Stromal cell of bone marrow (primary cell): ENCODE measurements at regions not wholly inside any gene's neighbourhood (a gene's known extent, or its start where the extent isn't known, plus 50 kb on each side); places are given as distances from the start of the nearest gene placed in this dataset.
"Not testable (repeated sequence)": the region's sequence is repeated elsewhere in the genome, so short reads cannot be mapped to it uniquely, and the experiment has no call there.

Experiments used
- DNase-seq: peaks from one replicate; pipeline ENCODE4 v3.0.0-alpha.2; 2012; ENCODE audit warnings: low read depth

DNA sequence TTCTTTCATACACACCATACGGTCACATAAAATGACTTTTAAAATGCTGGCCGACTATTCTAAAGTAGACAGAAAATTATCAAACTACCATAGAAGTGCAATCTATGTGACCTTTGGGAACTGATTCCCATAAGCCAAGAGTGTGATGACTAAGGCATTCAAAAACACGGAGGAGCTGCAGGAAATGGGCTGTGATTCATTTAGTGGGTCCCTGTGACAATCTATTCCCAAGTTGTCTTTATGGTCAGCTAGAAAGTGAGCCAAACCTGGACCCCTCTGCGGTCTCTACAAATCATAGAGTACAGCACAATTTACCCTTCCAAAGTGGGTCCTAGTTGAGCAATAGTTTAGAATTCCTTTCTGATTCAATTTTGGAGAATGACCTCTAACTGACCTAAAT lies 251.5 kb upstream of the CBLB start:
- DNase-seq, result peak; percentile 66

DNA sequence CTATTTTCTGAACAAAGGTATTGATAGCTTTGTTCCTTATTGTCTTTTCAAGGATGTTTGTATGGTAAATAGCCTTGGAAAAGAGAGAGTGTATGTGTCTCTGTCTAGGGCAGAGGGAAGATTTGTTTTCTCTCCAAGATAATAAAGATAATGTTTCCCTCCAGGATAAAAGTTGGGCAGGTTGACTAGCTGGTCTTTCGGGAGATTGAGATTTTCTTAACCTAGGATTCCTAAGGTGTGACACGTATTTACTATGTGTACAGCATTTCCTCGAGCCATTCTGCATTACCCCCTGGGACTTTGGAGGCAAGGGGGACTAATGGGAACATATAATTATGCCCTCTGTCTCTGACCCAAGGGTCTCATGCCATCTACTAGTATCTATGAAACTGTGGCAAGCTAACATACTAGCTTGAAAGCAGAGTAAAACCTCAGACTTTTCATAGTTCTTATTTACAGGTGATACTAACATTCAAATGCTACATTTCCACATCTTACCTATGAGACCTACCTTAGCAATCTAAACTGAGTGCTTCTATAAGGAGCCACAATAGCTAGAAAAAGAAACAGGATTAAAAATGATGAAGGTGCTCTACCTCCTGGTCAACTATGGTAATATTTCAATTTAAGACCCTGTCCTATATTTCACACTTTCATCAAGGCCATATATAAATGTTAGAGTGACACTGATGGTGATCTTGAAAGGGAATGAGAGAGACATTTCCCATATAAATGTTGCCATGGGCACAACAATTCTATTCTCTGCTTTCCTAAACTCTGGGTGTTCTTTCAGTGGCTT lies 252.9 kb upstream of the CBLB start:
- DNase-seq, result no peak

DNA sequence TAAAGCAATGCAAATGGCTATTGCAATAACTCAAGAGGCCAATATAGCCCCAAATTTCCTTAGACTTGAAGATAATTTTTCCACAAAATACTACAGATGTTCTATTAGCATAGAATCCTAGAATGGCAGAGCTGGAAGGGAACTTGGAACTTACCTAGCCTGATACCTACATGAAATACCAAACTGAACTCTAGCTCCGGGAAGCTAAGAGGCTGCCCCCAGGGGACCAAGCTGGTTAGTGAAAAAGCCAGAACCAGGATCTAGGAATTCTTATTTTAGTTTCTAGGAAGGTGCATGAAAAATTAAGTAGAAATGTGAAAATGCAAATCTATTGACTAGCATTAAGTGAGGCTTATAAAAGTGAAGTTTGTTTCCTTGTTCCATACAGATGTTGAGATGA lies 256.0 kb upstream of the CBLB start:
- DNase-seq, result no peak

DNA sequence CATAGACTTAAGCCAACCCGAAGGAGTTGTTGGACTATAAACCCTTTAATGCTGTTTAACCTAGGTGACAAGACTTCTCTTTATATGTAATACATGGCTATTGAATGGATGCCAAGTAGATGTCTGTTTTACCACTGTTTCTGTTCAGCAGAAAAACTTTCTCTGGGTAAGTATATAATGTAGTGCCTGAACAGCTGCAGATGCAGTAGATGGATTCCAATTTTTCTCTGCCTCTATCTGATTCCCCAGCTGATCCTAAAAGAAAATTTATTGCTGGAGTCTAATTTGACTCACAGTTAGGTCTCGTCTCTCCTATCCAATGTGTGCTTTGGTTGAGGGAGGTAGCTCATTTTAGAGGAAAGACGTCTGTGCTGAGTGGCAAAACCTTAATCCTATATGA lies 256.5 kb upstream of the CBLB start:
- DNase-seq, result no peak

DNA sequence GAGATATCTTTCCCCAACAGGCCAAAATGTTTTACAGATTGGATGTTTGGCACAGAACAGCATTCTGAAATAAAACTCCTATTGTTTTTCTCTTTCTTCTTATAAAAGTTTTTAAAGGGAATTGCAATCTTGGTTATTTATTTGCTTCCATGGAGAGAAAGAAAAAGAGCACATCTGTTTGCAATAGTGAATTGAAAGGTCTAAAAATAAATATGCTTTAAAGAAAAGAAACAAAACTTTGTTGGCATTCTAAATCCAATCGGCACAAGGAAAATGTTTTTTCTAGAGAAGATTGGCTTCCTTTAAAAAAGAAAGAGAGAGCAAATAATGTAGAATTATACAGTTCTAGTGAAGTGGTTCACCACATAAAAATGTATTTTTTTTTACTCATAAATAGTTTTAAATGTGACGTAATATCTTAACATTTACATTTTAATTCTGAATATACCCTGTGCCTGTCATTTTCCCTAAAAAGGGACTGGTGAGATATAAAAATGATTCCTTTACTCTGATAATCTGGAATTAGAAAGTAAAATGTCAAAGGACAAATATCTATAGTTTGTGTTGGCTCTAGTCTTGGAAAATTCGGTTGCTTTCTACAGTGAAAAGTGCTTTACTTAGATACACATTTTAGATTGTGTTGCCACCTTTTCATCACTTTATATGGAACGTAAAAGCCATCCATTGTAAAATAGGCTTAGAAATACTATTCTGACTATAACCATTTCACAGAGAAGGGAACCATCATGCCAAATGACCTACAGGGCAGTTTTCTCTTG lies 257.4 kb upstream of the CBLB start:
- DNase-seq, result no peak

DNA sequence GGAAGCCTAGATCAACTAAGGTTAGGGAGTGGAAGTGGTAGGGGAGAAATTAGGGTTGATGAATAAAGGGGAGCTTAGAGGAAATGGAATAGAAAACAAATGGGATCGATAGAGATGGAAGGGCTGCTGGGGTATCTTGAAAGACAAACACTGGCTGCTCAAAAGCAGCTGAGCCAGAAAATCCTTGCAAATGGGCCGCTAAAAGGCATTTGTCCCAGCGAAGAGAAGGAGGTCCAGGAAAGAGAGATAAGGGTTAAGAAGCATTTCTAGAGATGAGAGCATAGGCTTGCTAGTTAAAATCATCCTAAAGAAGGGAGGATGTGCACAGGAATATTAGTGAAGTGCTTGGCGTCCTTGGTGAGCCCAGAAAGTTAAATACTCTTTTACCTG lies 258.0 kb upstream of the CBLB start:
- no peak for DNase-seq

DNA sequence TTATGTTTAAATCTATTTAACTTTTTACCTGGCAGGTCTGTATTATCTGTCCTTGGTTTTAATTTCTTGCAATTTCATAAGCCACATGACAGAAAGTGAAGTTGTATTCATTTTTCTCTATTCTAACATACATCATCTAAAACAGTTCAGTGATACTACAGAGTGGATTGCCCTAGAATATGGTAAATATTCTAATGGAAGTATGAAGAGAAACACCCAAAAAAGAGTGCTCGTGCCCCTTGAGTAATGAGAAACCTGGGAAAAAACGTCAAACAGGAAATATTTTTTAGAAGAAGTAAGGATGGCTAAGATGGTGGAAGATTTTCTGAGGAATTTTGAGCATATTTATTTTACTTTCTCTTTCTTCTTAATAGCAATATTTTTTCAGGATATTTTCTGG lies 261.1 kb upstream of the CBLB start:
- no peak for DNase-seq

DNA sequence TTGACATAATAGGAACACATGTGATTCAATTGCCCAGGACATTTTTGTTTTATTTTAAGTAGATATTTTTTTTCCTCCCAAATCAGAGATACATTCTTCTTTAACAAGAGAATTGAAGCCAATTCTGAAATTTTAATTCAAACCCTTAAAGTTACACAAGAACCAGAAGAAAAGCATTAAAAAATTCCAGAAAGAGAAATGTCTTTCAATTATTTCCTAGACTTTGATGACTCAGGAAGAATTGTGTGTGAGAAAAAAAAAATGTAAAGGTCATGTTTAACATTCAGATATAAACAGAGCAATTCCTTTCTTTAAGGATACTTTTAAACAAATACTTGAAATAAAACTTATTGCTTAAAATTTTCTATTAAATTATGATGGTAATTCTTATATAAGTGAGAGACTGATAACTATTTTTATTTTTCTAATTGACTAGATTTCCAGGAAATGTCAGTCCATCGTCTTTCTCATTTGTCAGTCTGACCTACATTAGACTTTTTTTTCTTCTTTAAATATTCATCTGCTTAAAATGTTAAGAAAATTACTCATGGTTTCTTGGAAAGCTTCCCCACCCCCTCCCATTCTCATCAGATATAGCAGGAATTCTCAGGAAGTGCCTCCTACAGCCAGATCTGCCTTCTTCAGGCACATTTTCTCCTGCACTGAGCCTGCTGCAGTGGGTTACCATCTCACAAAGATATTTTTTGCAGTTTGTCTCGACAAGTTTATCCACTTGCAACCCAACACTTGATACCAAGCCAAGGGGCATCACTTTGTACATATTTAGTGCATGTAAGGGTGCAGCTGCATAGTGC lies 261.8 kb upstream of the CBLB start:
- DNase-seq, result peak; percentile 79

DNA sequence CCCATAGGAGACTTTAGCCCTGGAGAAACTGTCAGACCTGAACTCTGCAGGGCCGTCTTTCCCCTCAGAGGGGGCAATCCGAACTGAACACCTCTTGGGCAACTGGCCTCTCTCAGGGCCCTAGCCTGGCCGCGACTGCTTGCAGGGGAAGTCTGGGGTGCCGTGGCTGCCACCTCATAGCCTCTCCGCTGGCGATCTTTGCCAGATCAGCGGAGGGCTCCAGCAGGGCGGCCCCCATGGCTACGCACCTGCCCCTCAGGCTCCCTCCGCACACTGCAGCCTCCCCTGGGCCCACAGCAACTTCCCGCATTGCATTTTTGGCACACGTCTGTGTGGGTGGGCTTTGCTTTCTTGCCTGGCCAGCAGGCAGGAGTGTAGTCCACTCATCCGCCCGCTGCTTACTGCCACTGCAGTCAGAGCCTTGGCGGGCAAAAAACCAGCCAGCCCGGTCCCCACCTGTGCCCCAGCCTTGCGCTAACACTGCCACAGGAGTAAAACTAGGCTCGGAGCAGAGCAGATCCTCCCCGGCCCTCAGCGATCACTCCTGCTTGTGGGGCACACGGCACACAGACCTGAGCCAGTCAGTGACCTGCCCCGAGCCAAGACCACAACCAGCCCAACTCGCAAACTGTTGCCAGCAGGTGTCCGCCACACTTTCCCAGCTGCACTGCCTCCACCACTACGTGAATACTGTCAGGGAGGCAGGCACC lies 266.8 kb upstream of the CBLB start:
- DNase-seq, result no peak

DNA sequence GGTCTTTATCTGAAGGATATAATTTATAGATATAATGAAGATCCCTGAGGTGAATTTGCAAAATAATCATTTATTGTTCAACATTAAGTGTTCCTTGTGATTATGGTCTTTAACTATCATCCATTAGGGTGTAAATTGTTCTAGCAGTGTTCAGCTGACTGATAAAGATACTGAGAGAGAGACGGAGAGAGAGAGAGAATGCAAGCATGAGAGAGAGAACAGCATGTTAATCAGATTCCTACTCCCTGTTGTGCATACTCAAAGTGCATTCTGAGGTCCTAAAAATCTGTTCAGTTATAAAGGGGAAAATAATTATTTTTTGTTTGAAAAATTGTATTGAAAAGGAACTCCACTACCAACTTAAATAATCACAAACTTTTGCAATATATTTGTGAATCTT lies 271.0 kb upstream of the CBLB start:
- no peak for DNase-seq

DNA sequence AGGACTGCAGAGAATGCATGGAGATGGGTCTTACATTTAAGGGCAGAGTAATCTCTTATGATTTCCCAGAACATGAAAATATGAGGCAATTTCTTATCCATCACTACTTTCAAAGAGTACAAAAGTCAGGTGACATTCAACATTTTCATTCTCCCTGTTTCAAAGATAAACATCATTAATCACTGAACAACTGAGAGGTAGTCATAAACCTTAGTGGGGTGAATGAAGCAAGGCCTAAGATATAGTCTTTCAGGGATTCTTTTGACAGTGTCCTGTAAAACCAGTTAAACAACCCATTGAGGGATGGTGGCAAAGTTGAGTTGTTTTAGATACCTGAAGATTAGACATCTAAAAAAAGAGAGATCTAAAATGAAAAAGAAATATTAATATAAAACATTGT lies 271.6 kb upstream of the CBLB start:
- no peak for DNase-seq

DNA sequence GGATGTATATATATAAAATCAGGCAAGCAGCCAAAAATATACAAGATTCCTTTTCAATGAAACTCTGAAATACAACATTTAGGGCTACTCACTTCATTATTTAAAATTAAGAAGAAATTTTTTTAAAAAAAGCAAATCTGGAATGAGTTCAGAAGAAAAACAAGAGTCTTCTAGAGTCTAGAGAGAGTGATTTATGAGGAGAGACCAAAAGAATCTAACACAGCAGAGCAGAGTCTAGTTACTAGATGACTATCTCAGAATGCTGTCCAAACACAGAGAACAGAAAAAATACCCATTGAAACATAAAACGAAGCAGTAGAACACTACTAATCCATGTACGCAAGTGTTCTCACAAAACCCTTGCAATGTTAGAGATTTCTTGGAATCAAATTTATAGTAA lies 275.2 kb upstream of the CBLB start:
- DNase-seq, result no peak

DNA sequence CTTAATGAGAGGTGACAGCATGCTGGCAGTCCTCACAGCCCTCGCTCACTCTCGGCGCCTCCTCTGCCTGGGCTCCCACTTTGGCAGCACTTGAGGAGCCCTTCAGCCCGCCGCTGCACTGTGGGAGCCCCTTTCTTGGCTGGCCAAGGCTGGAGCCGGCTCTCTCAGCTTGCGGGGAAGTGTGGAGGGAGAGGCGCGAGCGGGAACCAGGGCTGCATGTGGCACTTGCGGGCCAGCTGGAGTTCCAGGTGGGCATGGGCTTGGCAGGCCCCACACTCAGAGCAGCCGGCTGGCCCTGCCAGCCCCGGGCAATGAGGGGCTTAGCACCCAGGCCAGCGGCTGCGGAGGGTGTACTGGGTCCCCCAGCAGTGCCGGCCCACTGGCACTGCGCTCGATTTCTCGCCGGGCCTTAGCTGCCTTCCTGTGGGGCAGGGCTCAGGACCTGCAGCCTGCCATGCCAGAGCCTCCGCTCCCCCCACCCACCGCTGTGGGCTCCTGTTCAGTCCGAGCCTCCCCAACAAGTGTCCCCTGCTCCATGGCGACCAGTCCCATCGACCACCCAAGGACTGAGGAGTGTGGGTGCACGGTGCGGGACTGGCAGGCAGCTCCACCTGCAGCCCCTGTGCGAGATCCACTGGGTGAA lies 279.7 kb upstream of the CBLB start:
- DNase-seq, result not testable (repeated sequence)

DNA sequence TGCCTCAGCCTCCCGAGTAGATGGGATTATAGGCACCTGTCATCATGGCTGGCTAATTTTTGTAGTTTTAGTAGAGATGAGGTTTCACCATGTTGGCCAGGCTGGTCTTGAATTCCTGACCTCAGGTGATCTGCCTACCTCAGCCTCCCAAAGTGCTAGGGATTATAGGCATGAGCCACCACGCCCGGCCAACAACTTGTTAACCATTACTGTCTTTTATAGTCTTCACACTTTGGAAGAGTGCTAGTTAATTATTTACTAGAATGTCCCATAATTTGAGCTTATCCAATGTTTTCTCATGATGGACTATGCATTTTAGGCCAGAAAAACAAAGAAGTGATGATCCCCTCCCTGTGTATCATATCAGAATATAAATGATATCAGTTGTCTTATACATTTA lies 288.6 kb upstream of the CBLB start:
- no peak for DNase-seq

DNA sequence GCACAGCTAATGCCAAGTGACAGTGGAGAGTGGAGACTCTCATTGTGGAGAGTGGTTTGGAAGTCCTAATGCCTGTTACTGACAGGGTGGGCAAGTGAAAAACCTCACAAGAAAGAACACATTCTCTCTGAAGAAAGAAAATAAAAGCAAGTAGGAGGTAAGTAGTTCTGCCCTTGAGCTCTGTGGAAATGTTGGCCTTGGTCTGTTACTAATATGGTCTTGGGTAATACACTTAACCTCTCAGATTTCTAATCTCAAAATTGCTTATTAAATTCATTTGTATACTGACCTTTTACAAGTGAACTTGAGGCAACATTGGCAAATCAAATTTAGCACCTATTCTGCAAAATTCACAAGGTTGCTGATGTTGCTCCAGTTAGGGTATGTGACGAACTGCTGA lies 291.6 kb upstream of the CBLB start:
- DNase-seq, result no peak

DNA sequence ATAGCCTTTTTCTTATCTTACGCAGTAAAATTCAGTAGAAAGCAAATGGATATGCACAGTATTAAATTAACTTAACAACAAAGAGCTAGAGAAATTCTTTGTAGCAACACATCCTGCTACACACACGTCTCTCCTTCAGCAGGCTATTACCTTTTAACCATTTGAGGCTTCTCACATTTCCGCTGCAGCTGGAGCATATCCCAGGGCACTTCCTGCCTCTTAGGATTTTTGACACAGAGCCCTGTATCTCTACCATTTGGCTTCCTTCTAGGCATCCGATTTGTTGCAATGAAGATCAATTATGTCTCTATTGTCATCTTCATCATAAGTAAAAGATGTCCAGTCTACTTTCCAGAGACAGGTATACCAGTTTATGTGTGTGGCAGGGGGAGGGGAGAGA lies 292.4 kb upstream of the CBLB start:
- no peak for DNase-seq

DNA sequence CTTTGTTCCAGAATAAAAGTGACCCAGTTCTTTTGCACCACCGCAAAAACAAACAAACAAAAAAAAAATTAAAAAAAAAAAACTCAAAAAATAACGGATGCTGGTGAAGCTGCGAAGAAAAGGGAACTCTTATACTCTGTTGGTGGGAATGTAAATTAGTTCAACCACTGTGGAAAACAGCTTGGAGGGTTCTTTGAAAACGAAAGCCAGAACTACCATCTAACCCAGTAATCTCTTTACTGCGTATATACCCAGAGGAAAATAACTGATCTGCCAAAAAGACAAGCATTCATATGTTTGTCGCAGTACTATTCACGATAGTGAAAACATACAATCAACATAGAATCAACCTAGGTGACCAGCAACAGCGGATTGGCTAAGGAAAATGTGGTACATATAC lies 298.9 kb upstream of the CBLB start:
- DNase-seq, result no peak

DNA sequence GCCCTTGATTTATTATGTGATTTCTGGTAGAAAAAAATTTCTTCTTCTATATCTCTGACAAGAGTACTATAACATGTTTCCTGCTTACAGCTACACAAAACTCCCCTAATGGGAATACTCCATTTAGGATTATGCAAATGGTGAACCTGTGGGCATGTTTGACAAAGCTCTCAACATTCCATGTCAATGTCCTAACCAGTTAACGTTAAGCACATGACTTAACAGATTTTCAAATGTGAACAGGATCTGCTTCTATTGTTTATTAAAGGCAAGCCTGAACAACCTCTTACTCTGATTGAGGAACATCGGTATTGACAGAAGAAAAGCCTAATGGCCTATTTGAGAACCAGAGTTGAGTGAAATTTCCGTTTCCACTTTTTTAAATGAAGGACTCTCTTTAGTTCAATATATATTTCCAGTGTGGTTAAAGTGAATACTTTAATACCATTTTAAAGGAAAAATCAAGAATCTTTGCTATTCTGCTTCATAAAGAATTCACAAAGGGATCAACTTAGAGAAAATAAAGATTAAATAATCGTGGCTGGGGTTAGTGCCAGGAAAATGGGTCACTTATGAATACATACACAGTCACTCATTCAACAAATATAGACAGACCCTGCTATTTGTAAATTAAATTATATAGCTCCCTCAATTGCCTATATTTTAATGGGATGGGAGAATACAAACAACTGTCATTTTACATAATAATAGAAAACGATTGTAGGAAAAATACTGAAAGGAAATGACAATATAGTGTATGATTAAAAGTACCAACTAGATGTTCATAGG lies 300.3 kb upstream of the CBLB start:
- no peak for DNase-seq

DNA sequence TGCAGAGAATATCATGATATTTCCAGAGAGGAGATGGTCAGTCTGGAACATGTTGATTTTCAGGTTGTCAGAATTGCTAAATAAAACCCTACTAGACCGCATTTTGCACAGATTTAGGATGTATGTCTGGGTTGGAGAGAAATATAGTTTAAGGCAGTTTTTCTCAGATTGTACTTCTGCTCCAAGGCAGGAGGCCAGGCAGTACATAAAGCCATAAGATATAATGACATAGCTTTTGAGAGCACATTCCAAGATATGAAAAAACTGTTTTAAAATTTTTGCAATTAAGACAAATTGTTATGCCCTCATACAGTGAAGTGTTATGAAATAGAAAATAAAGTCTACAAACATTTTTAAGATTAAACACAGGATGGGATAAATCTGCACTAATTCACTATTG lies 301.8 kb upstream of the CBLB start:
- DNase-seq, result no peak

DNA sequence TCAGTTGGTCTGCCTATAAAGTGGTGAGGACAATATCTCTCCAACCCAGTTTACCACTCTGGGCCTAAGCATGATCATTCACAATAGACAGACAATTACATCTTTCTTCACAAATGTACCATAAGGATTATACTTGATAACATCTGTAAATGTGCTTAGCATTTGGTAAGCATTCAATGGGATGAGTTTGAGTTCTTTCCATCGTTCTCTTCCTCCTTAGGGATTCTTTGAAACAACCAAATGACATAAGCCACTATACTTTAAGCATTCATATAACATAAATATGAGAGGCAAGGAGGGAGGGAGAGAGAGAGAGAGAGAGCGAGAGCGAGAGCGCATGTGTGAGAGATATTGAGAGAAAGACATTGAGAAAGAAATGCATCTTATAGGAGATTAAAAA lies 303.3 kb upstream of the CBLB start:
- no peak for DNase-seq

DNA sequence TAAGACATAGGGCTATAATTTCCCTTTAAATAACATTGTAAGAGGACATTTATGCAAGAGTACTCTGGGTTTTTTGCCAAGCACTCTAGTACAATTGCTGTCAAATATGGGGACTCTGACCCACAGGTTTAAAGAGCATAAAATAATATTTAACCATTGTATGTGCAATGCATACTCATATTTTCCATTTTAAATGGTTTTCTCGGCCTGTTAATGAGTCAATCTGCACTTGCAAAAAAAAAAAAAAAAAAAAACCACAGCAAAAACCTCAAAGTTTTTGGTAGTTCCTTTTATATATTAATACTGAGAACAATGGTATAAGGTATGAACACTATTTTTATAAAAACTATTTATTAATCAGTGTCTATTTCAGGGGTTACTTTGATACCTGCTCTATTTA lies 304.0 kb upstream of the CBLB start:
- no peak for DNase-seq
